GM12864 (cell line): ENCODE measurements at regions not wholly inside any gene's neighbourhood (a gene's known extent, or its start where the extent isn't known, plus 50 kb on each side); places are given as distances from the start of the nearest gene placed in this dataset.

Source experiments
- DNase-seq: peaks from one replicate; pipeline ENCODE4 v3.0.0-alpha.2; 2011; ENCODE audit warnings: low read depth
- H3K4me3 ChIP-seq: 2 replicates; pipeline ENCODE4 v1.5.1; 2011; ENCODE audit warnings: mild to moderate bottlenecking, low read depth, low read length, control low read depth
- TF ChIP-seq, protein P1 (sequence below): IDR thresholded peaks from 2 replicates; pipeline ENCODE4 v1.5.1; 2011; ENCODE audit warnings: low read depth, mild to moderate bottlenecking, moderate library complexity, low read length, control low read depth, inconsistent platforms; ENCODE audit errors: missing control alignments

GRCh38 chr21:24861471-24861870 is 745.8 kb downstream of the MRPL39 start:
- DNase-seq, result no peak
- TF ChIP-seq, protein P1, sequence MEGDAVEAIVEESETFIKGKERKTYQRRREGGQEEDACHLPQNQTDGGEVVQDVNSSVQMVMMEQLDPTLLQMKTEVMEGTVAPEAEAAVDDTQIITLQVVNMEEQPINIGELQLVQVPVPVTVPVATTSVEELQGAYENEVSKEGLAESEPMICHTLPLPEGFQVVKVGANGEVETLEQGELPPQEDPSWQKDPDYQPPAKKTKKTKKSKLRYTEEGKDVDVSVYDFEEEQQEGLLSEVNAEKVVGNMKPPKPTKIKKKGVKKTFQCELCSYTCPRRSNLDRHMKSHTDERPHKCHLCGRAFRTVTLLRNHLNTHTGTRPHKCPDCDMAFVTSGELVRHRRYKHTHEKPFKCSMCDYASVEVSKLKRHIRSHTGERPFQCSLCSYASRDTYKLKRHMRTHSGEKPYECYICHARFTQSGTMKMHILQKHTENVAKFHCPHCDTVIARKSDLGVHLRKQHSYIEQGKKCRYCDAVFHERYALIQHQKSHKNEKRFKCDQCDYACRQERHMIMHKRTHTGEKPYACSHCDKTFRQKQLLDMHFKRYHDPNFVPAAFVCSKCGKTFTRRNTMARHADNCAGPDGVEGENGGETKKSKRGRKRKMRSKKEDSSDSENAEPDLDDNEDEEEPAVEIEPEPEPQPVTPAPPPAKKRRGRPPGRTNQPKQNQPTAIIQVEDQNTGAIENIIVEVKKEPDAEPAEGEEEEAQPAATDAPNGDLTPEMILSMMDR, result no peak
- no peak overlapping the region for H3K4me3 ChIP-seq

GRCh38 chr21:24856326-24856725 is 751.0 kb downstream of the MRPL39 start:
- TF ChIP-seq, protein P1, result no peak
- no peak overlapping the region for H3K4me3 ChIP-seq

GRCh38 chr21:24852610-24853195 is 754.6 kb downstream of the MRPL39 start:
- H3K4me3 ChIP-seq, result no peak overlapping the region
- no peak for DNase-seq
- TF ChIP-seq, protein P1, result no peak

More at GRCh38 chr21:24856326-24856725, 751.0 kb downstream of the MRPL39 start:
- DNase-seq, result no peak

DNA sequence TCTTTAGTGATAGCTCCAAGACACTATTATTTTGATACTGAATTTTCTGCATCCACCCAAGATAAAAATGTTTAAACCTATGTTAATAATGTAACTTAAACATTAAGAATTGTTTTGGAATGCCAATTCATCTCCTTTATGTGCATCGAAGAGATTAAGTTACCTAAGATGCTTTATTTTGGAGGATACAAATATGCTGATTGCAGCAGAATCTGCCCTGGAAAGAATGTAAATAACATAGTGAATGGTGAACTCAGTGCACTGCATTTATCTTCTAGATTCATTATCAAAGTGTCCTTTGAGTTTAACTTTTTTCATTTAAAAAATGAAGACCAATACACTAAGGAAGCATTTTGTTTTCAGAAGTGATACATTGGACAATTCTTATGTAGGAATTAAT is 757.2 kb downstream of the MRPL39 start:
- TF ChIP-seq, protein P1, result no peak
- H3K4me3 ChIP-seq, result no peak overlapping the region
- DNase-seq, result no peak

- DNase-seq, result no peak
- no peak overlapping the region for H3K4me3 ChIP-seq
- TF ChIP-seq, protein P1, result no peak
Observed at GRCh38 chr21:24844671-24845070, 762.6 kb downstream of the MRPL39 start.

GRCh38 chr21:24840287-24840686 is 767.0 kb downstream of the MRPL39 start:
- TF ChIP-seq, protein P1, result no peak
- no peak overlapping the region for H3K4me3 ChIP-seq
- no peak for DNase-seq

GRCh38 chr21:24832961-24833360 is 774.3 kb downstream of the MRPL39 start:
- TF ChIP-seq, protein P1, result no peak
- no peak for DNase-seq
- no peak overlapping the region for H3K4me3 ChIP-seq
